Peyer's patch (tissue), 4 donors: ENCODE measurements at regions not wholly inside any gene's neighbourhood (a gene's known extent, or its start where the extent isn't known, plus 50 kb on each side); places are given as distances from the start of the nearest gene placed in this dataset.

Experiments used
- CTCF ChIP-seq, 6 experiments: fragments of 450-650 bp in 4 of 6; fragments of 200-600 bp in 2 of 6; sonication (generic) in 1 of 6; IDR thresholded peaks; one replicate each; pipeline ENCODE4 v1.5.1; 2017 to 2019; ENCODE audit warnings: antibody characterized with exemption in 6 of 6, mild to moderate bottlenecking in 3 of 6, moderate library complexity in 1 of 6
- POLR2A ChIP-seq, 2 donors: fragments of 450-650 bp; IDR thresholded peaks; one replicate each; pipeline ENCODE4 v1.5.1; 2017; ENCODE audit warnings: antibody characterized with exemption in 2 of 2, mild to moderate bottlenecking in 2 of 2, moderate library complexity in 2 of 2

- TF ChIP-seq CTCF (IDR thresholded peaks at IDR 0.05): no peak
- TF ChIP-seq POLR2A (IDR thresholded peaks at IDR 0.05): no peak
Observed at GRCh38 chr9:102047549-102047948, 309.1 kb upstream of the GRIN3A start.
